ENCODE measurements at regions not wholly inside any gene's neighbourhood (a gene's known extent, or its start where the extent isn't known, plus 50 kb on each side); places are given as distances from the start of the nearest gene placed in this dataset.
A peak's percentile ranks its signal among the peaks of the same experiment; 100 is the strongest.

DNA sequence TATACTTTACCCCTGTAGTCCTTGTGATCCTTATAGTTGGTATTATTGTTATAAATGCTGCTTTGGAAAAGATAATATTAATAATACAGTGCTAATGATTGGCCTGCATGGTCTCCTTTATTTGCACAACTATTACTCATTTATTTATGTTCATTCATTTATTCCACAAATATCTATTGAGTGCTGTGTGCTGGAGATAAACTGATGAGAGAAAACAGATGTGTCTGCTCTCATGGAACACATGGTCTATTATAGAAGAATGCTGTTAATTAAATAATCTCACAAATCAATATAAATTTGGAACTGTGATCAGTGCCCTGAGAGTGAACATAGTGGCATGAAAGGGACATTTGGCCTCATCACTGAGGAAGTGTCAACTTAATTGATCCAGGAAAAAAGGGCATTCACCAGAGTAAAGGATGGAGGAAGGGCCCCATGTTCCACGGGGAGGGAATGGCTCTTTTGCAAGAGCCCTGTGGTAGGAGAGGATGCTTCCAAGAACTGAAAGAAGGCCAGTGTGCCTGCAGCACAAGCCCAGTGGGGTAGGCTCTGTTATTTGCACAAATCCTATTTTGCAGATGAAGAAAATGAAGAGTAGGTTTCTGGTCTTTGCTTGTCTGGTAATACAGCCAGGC, 91.5 kb upstream of the STK39 start:
- DNase-seq (ENCODE audit: low spot score), result no peak

DNA sequence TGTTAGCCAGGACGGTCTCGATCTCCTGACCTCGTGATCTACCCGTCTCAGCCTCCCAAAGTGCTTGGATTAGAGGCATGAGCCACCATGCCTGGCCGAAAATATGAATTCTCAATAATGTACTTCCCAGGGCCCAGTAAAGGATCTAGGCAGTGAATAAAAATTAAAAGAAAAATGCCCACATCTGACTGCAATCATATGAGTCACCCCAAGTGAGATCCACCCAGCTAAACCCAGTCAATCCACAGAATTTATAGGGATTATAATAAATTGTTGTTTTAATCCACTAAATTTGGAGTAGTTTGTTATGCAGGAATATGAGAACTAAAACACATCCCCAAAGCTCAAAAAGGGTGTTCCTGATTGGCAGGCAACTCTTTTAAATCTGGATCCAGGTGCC, 93.5 kb upstream of the STK39 start:
- no peak for DNase-seq (ENCODE audit: low spot score)

DNA sequence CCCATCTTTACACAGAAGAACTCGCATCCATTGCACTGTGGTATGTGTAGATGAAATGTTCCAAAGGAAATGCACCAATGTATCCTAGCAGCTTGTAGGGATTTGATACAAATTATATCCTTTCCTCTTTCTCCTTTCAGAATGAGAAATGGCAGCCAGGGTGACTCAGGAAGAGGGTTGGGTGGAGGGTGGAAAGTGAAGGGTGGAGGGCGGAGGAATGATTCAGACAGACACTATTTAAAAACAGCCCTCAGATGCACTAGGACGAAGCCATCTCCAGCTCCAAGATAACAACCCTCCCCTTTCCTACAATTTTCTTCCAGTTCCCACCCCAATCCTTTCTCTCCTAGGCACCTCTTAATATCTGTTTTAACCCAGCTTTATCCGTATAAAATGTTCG, 96.2 kb upstream of the STK39 start:
- no peak for DNase-seq (ENCODE audit: low spot score)

DNA sequence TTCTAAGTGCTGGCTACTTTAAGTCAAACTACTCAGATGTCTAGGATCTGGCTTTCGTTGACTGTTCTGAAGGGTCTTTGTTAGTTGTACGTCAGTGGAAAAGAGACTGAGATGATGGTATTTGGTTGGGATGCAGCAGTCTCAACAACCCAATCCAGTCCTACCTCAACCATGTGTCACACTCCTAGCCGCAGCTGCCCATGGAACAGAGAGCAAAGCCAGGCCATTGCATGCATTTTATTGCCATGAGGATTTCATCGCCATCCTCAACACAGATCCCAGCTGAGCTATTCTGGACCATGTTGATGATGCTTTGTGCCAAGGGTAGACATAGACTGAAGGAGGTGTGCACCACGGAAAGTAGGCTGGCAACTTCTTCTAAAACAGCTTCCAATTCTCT, 97.3 kb upstream of the STK39 start:
- no peak for DNase-seq (ENCODE audit: low spot score)

DNA sequence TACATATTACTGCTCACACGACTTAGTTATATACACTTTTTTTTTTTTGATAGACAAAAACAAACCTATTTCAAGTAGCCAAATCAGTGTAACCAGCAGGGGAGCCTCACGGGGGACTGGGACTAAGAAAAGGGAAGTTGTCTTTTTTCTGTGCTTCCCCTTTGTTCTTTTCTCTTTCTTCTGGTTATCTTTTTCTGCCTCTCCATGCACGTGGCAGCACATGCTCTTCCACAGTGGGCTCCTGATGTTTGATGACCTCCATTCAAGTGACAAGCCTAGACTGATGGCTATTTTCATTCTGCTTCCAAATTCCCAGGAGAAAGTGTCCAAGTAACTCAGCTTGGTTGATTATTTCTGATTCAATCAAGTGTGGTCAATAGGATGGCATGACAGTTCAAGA, 98.2 kb upstream of the STK39 start:
- no peak for DNase-seq (ENCODE audit: low spot score)

DNA sequence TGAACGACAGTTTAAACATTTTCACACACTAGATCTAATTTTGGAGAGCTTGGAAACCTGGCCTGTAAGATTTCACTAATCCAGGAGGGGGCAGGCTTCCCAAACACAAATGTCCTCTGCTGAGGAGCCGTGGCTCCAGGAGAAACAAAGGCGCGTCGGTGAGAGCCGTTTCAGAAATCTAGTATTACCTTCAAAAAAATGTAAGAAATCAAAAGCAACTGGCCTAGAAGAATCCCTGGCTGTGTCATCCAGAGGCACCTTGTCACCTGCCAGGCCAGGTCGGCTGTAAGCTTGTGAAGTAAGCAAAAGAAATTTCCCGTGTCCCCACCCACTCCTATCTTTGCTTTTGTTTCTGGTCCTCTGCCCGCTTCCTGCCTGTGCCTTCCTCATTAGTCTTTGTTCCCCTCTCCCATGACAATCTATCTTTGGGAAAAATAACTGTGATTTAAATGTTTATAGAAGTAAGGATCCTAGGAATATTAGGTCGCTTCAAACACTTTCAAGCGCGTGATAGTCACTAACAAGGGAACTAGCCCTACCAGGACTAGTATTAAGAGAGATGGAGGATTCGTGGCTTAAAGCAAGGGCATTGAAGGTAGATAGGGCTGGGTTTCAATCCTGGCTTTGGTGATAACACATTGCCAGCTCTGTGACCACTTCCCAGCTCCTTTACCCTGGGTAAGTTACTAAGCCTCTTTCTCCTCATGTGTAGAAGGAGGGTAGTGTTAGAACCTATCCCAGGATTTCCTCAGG, 99.5 kb upstream of the STK39 start:
- DNase-seq (ENCODE audit: low spot score), result peak; percentile 71

DNA sequence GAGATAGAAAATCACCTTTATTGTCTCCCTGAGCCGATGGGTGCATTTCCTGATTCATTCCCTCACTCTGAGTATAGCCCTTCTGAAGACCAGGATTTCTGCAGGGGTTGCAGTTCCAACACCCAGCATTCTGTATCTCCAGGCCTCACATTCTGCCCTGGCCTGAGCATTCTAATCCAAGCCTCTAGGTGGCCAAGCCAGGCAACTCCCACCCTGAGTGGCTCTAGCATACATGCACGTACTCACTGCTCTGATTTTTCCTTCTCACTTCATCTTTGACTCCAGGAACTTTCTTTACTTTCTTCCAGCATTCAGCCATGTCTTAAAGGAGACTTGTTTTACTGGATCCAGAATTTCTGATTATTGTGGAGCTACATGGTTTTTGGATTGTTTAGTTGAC, 100.7 kb upstream of the STK39 start:
- DNase-seq (ENCODE audit: low spot score), result no peak

DNA sequence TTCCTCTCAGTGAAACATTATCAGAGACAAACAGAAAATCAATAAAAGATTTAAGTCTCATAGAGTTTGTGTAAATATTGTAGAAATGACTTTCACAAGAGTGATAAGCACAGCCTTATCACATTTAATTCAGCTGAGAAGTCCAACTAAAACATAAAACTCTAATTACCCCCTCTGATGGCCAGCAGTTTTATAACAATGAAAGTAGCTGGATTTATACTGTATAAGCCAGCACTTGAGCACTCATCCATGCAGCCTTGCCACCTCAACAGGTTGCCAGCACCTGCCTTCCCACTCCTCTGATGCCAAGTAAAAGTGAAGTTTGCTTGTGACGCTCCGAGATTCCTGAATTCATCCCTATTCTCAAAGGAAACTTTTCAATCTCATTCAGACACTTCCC, 103.0 kb upstream of the STK39 start:
- DNase-seq (ENCODE audit: low spot score), result no peak

DNA sequence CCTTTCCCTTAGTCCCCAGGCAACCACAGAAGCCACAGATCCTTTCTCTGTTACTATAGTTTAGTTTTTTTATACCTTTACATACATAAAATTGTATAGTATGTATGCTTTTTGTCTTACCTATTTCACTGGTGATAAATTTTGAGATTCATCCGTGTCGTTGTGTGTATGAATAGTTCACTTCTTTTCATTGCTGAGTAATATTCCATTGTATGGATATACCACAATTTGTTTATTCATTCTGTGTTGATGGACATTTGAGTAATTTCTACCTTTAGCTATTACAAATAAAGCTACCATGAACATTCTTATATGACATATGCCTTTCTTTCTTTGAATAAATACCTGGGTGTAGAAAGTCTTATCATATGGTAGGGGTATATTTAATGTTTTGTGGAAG, 102.8 kb upstream of the CERS6 start:
- no peak for DNase-seq (ENCODE audit: low spot score)

DNA sequence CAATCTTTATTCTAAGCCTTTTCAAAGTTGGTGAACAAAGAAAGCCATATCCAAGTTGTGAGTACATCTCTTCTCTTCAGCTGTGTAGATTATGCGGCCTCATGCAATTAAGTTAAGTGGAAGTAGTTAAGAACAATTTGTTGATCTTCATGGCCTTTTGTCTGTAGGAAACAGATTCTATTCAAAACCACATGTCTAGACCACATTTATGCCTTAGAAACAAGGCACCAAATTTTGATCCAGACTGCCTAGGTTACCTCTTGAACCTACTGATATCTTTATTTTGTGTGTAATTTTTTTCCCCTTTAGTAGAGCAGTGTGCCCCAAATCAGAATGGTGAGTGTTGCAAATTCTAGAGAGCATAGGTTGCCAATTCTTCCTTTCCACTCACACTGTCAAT, 101.6 kb upstream of the CERS6 start:
- no peak for DNase-seq (ENCODE audit: low spot score)

DNA sequence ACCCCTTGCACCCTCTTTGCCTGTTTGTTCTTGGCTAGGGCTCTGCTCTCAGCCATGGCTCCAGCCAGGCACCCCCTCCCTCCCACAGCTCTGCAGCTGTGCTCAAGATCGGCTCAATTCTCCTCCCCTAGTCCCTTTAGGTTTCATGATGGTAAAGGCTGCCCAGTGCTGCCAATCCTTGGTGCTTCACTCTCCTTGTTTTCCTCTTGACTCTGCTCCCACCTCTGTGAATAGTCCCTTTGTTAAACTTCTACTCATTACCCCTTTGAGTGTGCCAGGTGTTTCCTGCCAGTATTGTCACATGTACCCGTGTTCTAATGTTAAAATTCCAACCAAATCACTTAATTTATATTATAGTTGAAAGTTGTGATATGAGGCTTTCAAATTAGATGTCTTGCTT, 101.0 kb upstream of the CERS6 start:
- no peak for DNase-seq (ENCODE audit: low spot score)

DNA sequence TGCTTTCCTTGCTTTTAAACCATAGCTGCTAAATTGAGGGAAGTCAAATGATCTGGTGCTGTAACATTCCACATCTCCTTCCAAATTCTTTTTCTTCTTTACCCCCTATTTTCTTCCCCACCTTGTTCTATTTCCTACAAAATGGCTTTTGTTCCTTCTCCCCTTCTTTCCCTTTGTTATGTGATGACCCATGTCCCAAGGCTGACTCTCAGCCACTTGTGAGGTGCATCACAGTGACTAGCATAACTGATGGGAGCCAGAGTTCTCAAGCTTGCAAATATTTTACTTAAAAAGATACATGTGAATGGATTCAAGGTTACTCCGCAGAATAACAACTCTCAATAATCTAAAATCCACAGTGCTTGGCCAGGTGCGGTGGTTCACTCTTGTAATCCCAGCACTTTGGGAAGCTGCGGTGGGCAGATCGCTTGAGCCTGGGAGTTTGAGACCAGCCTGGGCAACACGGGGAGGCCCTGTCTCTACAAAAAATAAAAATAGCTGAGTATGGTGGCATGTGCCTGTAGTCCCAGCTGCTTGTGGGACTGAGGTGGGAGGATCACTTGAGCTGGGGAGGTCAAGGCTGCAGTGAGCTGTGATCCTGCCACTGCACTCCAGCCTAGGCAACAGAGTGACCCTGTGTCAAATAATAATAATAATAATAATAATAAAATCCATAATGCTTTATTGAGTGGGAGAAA, 100.1 kb upstream of the CERS6 start:
- no peak for DNase-seq (ENCODE audit: low spot score)

DNA sequence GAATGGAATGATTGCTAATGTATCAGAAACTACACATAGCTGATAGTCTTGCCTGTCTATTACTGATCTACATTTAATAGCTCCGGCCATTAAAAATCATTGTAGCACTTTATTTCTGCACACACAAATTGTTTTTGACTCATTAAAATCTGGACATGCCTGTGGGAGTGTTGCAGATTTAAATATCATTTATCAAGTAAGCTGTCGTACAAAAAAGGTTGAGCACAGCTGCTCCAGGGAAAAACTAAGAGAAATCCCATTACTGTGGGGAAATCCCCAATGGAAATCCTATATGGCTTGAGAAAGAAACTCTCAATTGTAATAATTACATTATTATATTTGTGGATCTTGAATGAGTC, 99.6 kb upstream of the CERS6 start:
- no peak for DNase-seq (ENCODE audit: low spot score)

DNA sequence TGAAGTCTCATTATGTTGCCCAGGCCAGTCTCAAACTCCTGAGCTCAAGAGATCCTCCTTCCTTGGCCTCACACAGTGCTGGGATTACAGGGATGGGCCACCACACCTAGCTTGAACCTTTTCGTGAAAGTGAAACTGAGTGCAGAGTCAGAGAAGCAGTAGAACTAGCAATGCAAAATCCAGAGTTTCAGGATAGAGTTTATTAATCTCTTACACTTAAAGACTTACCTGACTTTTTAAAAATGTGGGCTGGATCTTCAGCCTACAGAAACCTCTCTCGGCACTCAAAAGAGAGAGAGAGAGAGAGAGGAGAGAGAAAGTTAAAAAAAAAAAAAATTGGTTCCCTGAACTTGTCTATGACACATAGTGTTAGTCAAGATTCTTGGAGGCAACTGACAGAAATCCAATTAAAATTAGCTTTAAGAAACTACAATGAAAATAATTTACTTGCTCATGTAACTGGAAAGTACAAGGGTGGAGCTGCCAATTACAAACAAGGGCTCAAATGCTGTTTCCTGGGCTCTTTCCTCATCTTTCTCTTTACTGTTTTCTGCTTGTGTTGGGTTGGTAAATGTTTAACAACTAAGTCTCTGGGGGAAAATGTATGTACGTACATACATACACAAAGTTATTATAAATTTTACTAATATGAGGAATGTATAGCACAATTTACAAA, 98.1 kb upstream of the CERS6 start:
- no peak for DNase-seq (ENCODE audit: low spot score)

DNA sequence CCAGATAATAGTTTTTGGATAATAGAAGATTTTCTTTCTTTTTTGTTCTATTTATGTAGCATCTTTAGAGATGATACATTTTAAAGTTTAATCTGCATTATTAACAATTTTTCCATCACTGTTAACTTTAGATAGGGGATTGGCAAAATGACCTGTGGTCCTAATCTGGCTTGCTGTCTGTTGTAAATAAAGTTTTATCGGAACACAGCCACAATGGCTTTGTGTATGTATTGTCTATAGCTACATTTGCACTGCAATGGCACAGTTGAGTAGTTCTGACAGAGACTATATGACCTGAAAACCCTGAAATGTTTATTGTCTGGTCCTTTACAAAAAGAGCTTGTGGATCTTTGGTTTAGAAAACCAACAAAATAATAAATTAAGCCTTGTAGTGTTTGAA, 97.0 kb upstream of the CERS6 start:
- no peak for DNase-seq (ENCODE audit: low spot score)

DNA sequence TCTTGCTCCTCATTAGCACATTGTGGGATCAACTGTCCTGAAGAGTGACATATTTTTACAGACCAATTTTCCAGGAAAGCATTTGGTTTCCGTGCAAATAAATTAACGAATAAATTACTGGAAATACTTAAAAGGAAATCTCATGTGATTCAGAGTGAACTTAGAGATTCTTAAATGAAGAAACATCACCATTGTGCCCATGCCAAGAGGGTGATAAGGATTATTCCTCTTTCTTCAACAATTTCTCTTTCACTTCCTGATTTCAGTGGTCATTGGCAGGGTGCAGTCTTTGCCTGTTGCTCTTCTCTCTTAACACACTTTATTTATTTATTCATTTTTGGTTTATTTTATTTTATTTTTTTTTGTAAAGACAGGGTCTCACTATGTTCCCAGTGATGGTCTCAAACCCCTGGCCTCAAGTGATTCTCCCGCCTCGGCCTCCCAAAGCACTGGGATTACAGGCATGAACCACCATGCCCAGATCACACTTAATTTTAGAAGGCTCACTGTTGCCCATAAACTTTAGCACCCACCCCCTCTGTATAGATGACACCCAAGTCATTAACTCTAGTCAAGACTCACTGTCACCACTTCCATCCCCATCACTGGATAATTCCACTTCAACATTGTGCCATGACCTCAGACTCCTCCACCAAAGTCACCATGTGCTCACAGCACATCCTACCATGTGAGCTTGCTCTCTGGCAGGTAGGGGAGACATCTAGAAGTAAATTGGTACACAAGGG, 92.6 kb upstream of the CERS6 start:
- DNase-seq (ENCODE audit: low spot score), result no peak

DNA sequence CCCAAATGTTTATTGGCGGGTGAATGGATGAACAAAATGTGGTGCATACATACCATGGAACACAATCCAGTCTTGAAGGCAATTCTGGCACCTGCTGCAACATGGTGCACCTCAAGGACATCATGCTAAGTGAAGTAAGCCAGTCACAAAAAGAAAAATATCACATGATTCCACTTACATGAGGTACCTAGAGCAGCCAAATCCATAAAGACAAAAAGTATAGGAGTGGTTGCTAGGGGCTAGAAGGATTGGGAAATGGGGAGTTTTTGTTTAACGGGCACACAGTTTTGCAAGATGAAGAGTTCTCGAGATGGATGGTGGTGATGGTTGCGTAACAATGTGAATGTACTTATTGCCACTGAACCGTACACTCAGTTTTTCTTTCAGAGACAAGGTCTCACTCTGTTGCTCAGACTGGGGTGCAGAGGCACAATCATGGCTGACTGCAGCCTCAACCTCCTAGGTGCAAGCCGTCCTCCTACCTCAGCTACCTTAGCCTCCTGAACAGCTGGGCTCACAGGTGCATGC, 90.9 kb upstream of the CERS6 start:
- no peak for DNase-seq (ENCODE audit: low spot score)

DNA sequence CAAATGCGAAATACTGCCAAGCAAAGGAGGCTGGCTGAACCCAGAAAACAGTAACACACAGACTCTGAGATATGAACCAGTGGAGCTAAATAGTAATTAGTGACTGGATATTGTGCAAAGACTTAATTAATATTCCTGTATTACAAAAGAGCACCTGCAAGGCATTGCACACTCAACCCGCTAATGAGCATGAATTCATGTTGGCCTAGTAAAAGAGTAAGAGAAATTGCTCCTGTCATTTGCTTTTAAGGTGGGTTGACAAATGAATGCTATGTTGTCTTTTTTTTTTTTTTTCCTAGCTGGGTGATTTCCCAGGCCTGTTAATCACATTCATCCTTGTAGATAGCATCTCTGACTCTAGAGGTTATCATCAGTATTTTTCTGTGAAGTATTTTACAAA, 87.0 kb upstream of the CERS6 start:
- DNase-seq (ENCODE audit: low spot score), result no peak

DNA sequence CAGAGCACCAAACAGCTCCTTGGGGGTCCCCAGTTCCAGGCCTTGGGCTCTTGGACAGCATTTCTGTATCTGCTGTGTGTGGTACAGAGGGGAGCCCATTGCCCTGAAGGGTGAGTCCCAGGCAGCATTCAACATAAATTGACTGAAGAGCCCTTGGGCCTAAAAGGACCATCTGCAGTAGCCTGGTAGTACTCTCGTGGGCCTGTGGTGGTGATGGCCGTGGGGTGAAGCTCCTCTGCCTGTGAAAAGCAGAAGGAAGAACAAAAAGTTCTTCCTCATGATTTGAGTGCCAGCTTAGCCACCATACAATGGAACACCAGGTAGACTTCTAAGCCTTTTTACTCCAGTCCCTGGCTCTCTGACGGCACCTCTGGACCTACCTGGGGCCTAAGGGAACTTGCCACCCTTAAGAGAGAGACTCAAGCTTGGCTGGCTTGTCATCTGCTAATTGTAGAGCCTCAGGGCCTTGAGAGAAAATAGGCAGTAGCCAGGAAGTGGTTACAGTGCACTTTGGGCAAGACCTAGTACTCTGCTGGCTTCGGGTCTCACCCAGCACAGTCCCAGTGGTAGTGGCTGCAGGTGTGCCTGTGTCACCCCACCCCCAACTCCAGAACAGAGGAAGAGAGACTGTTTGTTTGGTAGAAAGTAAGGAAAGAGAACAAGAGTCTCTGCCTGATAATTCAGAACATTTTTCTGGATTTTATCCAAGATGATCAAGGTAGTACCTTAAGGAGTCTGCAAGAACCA, 84.6 kb upstream of the CERS6 start:
- DNase-seq (ENCODE audit: low spot score), result no peak

DNA sequence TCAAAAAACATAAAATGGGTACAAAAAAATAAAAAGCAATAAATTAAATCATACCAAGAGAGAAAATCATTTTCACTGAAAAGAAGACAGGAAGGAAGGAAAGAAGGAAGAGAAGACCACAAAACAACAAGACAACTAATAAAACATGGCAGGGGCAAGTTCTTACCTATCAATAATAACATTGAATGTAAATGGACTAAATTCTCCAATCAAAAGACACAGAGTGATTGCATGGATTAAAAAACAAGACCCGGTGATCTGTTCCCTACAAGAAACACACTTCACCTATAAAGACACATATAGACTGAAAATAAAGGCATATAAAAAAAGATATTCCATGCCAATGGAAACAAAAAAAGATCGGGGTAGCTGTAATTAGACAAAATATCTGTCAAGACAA, 82.6 kb upstream of the CERS6 start:
- DNase-seq (ENCODE audit: low spot score), result no peak

DNA sequence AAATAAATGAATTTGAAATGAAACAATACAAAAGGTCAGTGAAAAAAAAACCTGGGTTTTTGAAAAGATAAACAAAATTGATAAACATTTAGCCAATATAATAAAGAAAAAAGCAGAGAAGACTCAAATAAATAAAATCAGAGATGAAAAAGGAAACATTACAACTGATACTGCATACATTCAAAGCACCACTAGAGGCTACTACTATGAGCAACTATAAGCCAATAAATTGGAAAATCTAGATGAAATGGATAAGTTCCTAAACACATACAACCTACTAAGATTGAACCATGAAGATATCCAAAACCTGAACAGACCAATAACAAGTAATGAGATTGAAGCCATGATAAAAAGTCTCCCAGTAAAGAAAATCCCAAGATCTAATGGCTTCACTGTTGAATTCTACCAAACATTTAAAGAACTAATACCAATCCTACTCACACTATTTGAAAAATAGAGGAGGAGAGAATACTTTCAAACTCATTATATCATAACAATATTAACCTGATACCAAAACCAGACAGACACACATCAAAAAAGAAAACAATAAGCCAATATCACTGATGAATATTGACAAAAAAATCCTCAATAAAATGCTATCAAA, 80.8 kb upstream of the CERS6 start:
- no peak for DNase-seq (ENCODE audit: low spot score)
